Osteocyte (in vitro differentiated cells): ENCODE measurements at regions not wholly inside any gene's neighbourhood (a gene's known extent, or its start where the extent isn't known, plus 50 kb on each side); places are given as distances from the start of the nearest gene placed in this dataset.
"Not testable (repeated sequence)": the region's sequence is repeated elsewhere in the genome, so short reads cannot be mapped to it uniquely, and the experiment has no call there.

Experiments
- DNase-seq: peaks from one replicate; pipeline ENCODE4 v3.0.0; 2021; ENCODE audit warnings: mixed read lengths; ENCODE audit not compliant: unreplicated experiment; ENCODE audit errors: extremely low spot score
- H3K27ac Mint-ChIP-seq: one replicate; pipeline ENCODE4 v1.8.0; 2021; ENCODE audit warnings: mild to moderate bottlenecking, mixed read lengths; ENCODE audit not compliant: unreplicated experiment
- H3K27me3 Mint-ChIP-seq: one replicate; pipeline ENCODE4 v1.8.0; 2021; ENCODE audit warnings: mixed read lengths; ENCODE audit not compliant: unreplicated experiment
- H3K36me3 Mint-ChIP-seq: one replicate; pipeline ENCODE4 v1.8.0; 2021; ENCODE audit warnings: mixed read lengths; ENCODE audit not compliant: unreplicated experiment
- H3K4me1 Mint-ChIP-seq: one replicate; pipeline ENCODE4 v1.8.0; 2021; ENCODE audit warnings: mixed read lengths; ENCODE audit not compliant: unreplicated experiment
- H3K4me3 Mint-ChIP-seq: one replicate; pipeline ENCODE4 v1.8.0; 2021; ENCODE audit warnings: mild to moderate bottlenecking, moderate library complexity, mixed read lengths; ENCODE audit not compliant: unreplicated experiment
- H3K9me3 Mint-ChIP-seq: one replicate; pipeline ENCODE4 v1.8.0; 2021; ENCODE audit warnings: mixed read lengths; ENCODE audit not compliant: unreplicated experiment
- TF ChIP-seq, protein P1 (sequence below): fragments of 200-600 bp; sonication (generic); IDR thresholded peaks from 2 replicates; pipeline ENCODE4 v1.5.0; 2021; ENCODE audit warnings: antibody characterized with exemption, mild to moderate bottlenecking, moderate library complexity

- TF ChIP-seq, protein P1, sequence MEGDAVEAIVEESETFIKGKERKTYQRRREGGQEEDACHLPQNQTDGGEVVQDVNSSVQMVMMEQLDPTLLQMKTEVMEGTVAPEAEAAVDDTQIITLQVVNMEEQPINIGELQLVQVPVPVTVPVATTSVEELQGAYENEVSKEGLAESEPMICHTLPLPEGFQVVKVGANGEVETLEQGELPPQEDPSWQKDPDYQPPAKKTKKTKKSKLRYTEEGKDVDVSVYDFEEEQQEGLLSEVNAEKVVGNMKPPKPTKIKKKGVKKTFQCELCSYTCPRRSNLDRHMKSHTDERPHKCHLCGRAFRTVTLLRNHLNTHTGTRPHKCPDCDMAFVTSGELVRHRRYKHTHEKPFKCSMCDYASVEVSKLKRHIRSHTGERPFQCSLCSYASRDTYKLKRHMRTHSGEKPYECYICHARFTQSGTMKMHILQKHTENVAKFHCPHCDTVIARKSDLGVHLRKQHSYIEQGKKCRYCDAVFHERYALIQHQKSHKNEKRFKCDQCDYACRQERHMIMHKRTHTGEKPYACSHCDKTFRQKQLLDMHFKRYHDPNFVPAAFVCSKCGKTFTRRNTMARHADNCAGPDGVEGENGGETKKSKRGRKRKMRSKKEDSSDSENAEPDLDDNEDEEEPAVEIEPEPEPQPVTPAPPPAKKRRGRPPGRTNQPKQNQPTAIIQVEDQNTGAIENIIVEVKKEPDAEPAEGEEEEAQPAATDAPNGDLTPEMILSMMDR = no peak
- H3K27me3 Mint-ChIP-seq = no peaks in the 10 kb centered on the region
- no peak overlapping the region for H3K27ac Mint-ChIP-seq
- no peaks in the 10 kb centered on the region for H3K36me3 Mint-ChIP-seq
- no peak for DNase-seq
- no peaks in the 10 kb centered on the region for H3K4me1 Mint-ChIP-seq
- H3K4me3 Mint-ChIP-seq = no peak overlapping the region
- H3K9me3 Mint-ChIP-seq = peaks cover 15% of the 10 kb centered on the region
Observed at GRCh38 chr1:37197411-37197810, 163.1 kb upstream of the GRIK3 start.

DNA sequence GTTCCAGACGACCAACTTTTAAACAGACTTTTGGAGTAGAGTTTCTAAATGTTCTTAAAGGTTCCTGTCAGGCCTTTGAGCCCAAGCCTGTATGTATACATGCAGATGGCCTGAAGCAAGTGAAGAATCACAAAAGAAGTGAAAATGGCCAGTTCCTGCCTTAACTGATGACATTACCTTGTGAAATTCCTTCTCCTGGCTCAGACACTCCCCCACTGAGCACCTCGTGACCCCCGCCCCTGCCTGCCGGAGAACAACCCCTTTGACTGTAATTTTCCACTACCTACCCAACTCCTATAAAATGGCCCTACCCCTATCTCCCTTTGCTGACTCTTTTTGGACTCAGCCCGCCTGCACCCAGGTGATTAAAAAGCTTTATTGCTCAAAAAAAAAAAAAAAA, 180.0 kb upstream of the GRIK3 start:
- H3K4me1 Mint-ChIP-seq, H3K36me3 Mint-ChIP-seq, H3K27ac Mint-ChIP-seq, H3K27me3 Mint-ChIP-seq, H3K4me3 Mint-ChIP-seq, DNase-seq: not testable (repeated sequence)
- H3K9me3 Mint-ChIP-seq = peaks cover 16% of the 10 kb centered on the region

- H3K4me3 Mint-ChIP-seq = no peak overlapping the region
- no peaks in the 10 kb centered on the region for H3K27me3 Mint-ChIP-seq
- DNase-seq = no peak
- H3K9me3 Mint-ChIP-seq = peaks cover 10% of the 10 kb centered on the region
- H3K27ac Mint-ChIP-seq = no peak overlapping the region
- no peaks in the 10 kb centered on the region for H3K4me1 Mint-ChIP-seq
- no peaks in the 10 kb centered on the region for H3K36me3 Mint-ChIP-seq
- TF ChIP-seq, protein P1 = no peak
Observed at GRCh38 chr1:37233606-37234005, 199.3 kb upstream of the GRIK3 start.

GRCh38 chr1:37234941-37235418, 200.7 kb upstream of the GRIK3 start:
- TF ChIP-seq, protein P1 = no peak
- Mint-ChIP-seq H3K36me3 (no peaks in the 10 kb centered on the region), H3K27me3 (no peaks in the 10 kb centered on the region), H3K9me3 (peaks cover 10% of the 10 kb centered on the region), H3K27ac (no peak overlapping the region), H3K4me1 (no peaks in the 10 kb centered on the region), H3K4me3 (no peak overlapping the region)
- no peak for DNase-seq

DNA sequence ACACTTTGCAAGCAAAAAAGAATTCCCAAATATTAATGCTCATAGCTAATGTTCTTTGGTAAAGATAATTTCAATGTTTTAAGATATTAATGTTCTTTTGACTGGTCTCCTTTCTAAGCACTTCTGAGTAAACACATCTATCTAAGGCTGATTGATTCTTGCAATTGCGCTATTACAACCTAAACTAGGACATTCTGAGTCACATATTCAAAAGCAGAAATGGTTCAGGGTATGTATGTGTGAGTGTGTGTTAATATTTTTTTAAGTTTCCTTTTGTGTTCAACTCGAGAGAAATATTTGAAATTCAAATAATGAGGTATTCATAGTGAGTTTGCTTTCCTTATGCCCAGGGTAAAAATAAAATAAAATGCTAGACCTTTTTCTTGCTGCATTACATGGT, 203.6 kb upstream of the GRIK3 start:
- no peak for DNase-seq
- Mint-ChIP-seq H3K4me3 (no peak overlapping the region), H3K4me1 (no peaks in the 10 kb centered on the region), H3K27me3 (no peaks in the 10 kb centered on the region), H3K27ac (no peak overlapping the region), H3K36me3 (no peaks in the 10 kb centered on the region), H3K9me3 (no peaks in the 10 kb centered on the region)
- TF ChIP-seq, protein P1 = no peak
